H7 (cell line): ENCODE measurements at regions not wholly inside any gene's neighbourhood (a gene's known extent, or its start where the extent isn't known, plus 50 kb on each side); places are given as distances from the start of the nearest gene placed in this dataset.
"Not testable (repeated sequence)": the region's sequence is repeated elsewhere in the genome, so short reads cannot be mapped to it uniquely, and the experiment has no call there.

ENCODE experiments used
- DNase-seq: peaks from one replicate; pipeline ENCODE4 v3.0.0; 2012
- H3K27me3 ChIP-seq: 2 replicates; pipeline ENCODE4 v1.6.0; 2011; ENCODE audit warnings: mild to moderate bottlenecking, low read length; ENCODE audit not compliant: control insufficient read depth, insufficient read depth
- H3K36me3 ChIP-seq: replicated peaks from 2 replicates; pipeline ENCODE4 v1.5.1; 2011; ENCODE audit warnings: low read length; ENCODE audit not compliant: control insufficient read depth, insufficient read depth
- H3K4me3 ChIP-seq: 2 replicates; pipeline ENCODE4 v1.5.1; 2011; ENCODE audit warnings: low read depth, mild to moderate bottlenecking, control low read depth, low read length, moderate library complexity; ENCODE audit not compliant: insufficient read depth

DNA sequence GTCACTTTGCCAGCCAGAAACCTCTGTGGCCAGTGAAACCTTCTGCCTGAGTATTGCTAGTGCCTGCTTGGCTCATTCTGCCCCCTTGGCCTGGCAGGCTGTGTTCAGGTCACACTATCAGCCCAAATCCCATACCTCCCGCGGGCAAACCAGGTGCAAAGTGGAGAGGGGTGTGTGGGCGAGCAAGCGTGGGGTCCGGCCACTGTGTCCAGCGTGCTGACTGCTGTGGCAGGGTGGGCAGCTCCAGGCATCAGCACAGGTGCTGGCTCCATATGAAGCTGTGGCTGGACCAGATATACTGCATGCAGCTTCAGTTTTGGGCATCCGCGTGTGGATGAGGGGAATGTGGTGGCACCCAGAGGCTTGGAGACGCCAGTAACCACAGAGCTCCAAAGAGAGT, 576.5 kb upstream of the EDIL3 start:
- DNase-seq, result no peak
- Histone ChIP-seq H3K27me3 (no peaks in the 10 kb centered on the region), H3K4me3 (no peak overlapping the region), H3K36me3 (no peaks in the 10 kb centered on the region)

DNA sequence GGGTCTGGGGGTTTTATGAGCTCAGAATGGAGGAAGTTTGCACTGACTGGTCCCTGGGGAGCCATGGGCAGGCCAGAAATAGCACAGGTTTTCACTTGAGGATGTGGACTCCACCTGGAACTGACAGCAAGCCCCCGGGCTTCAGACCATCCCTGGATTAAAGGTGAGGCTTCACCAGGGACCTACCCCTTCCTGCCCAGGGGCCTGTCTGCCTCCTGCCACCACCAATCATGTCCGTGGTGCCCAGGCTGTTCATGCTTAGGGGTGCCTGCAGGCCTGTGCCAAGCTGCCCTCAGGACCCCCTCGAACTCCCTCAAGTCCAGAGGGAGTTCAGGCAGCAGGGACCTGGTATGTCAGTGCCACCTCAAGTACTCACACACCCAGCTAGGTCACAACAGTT, 577.2 kb upstream of the EDIL3 start:
- no peak overlapping the region for H3K4me3 ChIP-seq
- DNase-seq, result no peak
- H3K36me3 ChIP-seq, result no peaks in the 10 kb centered on the region
- no peaks in the 10 kb centered on the region for H3K27me3 ChIP-seq

DNA sequence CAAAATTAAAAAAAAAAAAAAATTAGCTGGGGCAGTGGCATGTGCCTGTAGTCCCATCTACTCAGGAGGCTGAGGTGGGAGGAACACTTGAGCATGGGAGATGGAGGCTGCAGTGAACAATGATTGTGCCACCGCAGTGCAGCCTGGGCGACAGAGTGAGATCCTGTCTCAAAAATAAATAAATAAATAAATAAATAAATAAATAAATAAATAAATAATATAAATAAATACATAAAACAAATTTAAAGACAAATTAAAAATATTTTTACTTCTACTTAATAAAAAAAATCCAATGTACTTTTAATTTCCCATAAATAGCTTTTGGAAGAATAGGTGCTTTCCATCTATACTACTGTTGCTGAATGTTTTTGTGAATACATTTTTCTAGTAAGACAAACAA, 598.4 kb upstream of the EDIL3 start:
- Histone ChIP-seq H3K36me3 (no peaks in the 10 kb centered on the region), H3K27me3 (no peaks in the 10 kb centered on the region), H3K4me3 (no peak overlapping the region)
- DNase-seq, result no peak

DNA sequence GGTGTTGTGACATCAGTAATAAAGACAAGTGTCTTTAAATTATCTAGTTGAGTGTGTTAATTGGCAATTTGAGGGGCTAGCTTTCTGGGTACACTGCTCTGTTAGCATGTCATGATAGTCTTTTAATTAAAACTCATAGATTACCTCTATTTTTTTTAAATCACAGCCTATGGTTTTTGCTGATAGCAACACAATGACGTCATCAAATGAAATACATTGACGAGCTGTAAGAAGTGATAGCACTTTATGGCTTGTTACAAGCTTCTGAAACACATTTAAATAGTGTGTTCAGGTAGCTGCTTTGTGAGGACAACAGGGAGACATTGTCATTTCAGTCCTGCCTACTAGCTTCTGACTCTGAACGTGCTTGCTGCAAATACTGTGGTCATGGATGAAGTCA, 600.5 kb upstream of the EDIL3 start:
- no peaks in the 10 kb centered on the region for H3K36me3 ChIP-seq
- no peaks in the 10 kb centered on the region for H3K27me3 ChIP-seq

DNA sequence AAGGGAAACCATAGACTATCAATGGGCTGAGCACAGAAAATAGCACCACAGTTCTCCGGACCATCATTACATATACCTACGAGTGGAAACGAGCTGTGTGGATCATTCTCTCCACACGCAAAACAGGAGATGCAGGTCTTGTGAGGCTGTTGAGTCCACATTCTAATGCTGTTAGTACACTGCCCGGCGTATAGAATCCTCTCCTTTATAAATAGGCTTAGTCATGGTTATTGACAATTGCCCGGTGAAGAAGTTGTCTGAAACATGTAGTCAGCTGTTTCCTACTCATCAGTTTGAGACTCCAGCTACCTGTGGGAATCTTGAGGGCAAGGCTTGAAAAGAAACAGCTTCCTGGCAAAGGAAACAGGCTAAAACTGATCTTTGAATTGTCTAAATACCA, 602.0 kb upstream of the EDIL3 start:
- no peak for DNase-seq
- Histone ChIP-seq H3K4me3 (no peak overlapping the region), H3K36me3 (no peaks in the 10 kb centered on the region), H3K27me3 (no peaks in the 10 kb centered on the region)

More for the DNA sequence above, 600.5 kb upstream of the EDIL3 start:
- no peak overlapping the region for H3K4me3 ChIP-seq
- DNase-seq, result no peak

DNA sequence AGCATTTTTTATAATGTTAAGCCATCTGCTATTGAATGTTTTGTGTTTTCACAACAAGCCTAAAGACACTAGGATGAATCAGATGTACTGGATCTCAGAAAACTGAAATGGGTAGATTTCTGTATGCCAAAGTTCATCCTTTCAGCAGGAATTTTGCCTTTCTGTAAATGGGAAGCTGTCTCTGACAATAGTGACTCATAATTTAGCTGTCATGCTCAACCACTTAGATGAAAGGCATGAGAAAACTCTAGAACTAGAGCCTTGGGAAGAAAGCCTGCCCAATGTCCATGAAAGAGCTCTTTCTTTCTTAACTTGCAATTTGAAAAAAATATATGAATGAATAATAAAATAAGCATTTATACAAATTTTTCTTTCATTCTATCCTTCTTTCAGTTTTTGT, 616.0 kb upstream of the EDIL3 start:
- H3K4me3 ChIP-seq, result no peak overlapping the region
- H3K27me3 ChIP-seq, result no peaks in the 10 kb centered on the region
- no peak for DNase-seq
- no peaks in the 10 kb centered on the region for H3K36me3 ChIP-seq

- not testable (repeated sequence) for DNase-seq, H3K27me3 ChIP-seq, H3K4me3 ChIP-seq, H3K36me3 ChIP-seq
Measured at GRCh38 chr5:85002026-85002425, 617.3 kb upstream of the EDIL3 start.

GRCh38 chr5:85010014-85010562, 625.4 kb upstream of the EDIL3 start:
- Histone ChIP-seq H3K4me3 (no peak overlapping the region), H3K27me3 (no peaks in the 10 kb centered on the region), H3K36me3 (no peaks in the 10 kb centered on the region)
- DNase-seq, result no peak

- H3K27me3 ChIP-seq, result no peaks in the 10 kb centered on the region
- no peak for DNase-seq
- no peaks in the 10 kb centered on the region for H3K36me3 ChIP-seq
- H3K4me3 ChIP-seq, result no peak overlapping the region
Measured at GRCh38 chr5:85017261-85017660, 632.6 kb upstream of the EDIL3 start.

- Histone ChIP-seq H3K27me3 (no peaks in the 10 kb centered on the region), H3K36me3 (no peaks in the 10 kb centered on the region), H3K4me3 (no peak overlapping the region)
- DNase-seq, result no peak
Measured at GRCh38 chr5:85030316-85031084, 645.8 kb upstream of the EDIL3 start.

- no peaks in the 10 kb centered on the region for H3K27me3 ChIP-seq
- peak; percentile 1 for DNase-seq
- no peaks in the 10 kb centered on the region for H3K36me3 ChIP-seq
- H3K4me3 ChIP-seq, result no peak overlapping the region
Measured at GRCh38 chr5:85049020-85049419, 664.3 kb upstream of the EDIL3 start.

DNA sequence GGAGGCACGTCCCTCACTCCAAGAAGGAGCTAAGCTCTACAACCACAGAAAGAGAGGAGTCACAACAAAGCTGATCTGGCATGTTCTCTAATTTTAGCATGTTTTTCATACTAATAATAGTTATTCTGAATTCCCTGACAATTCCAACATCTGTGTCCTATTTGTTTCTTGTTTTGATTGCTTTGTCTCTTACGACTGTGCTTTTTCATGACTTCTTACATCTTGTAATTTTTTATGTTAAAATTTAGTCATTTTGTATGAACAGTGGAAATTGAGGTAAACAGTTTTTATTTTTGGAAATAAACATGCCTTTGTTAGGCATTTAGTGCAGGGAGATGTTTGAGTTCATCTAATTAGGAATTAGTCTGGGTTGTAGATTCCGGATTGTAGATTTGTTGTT, 668.1 kb upstream of the EDIL3 start:
- no peaks in the 10 kb centered on the region for H3K27me3 ChIP-seq
- DNase-seq, result no peak
- H3K4me3 ChIP-seq, result no peak overlapping the region
- H3K36me3 ChIP-seq, result no peaks in the 10 kb centered on the region

- Histone ChIP-seq H3K36me3 (no peaks in the 10 kb centered on the region), H3K27me3 (no peaks in the 10 kb centered on the region), H3K4me3 (no peak overlapping the region)
- DNase-seq, result peak; percentile 6
Measured at GRCh38 chr5:85069659-85070640, 685.3 kb upstream of the EDIL3 start.

- Histone ChIP-seq H3K27me3 (no peaks in the 10 kb centered on the region), H3K4me3 (no peak overlapping the region), H3K36me3 (no peaks in the 10 kb centered on the region)
- no peak for DNase-seq
Measured at GRCh38 chr5:85077581-85077980, 692.9 kb upstream of the EDIL3 start.

GRCh38 chr5:85096421-85096820, 711.7 kb upstream of the EDIL3 start:
- Histone ChIP-seq H3K27me3 (no peaks in the 10 kb centered on the region), H3K4me3 (no peak overlapping the region), H3K36me3 (no peaks in the 10 kb centered on the region)
- DNase-seq, result no peak
